GM19240 (cell line): ENCODE measurements at regions not wholly inside any gene's neighbourhood (a gene's known extent, or its start where the extent isn't known, plus 50 kb on each side); places are given as distances from the start of the nearest gene placed in this dataset.

ENCODE experiments used
- DNase-seq: peaks from one replicate; pipeline ENCODE4 v3.0.0; 2011; ENCODE audit warnings: low spot score; ENCODE audit not compliant: insufficient read length

- no peak for DNase-seq
Observed at GRCh38 chr16:59743504-59743903, 1009.4 kb upstream of the GOT2 start.

- no peak for DNase-seq
Observed at GRCh38 chr16:59740858-59741257, 1006.7 kb upstream of the GOT2 start.

GRCh38 chr16:59737274-59737673 is 1003.2 kb upstream of the GOT2 start:
- no peak for DNase-seq

GRCh38 chr16:59733321-59733720 is 999.2 kb upstream of the GOT2 start:
- no peak for DNase-seq

- no peak for DNase-seq
Observed at GRCh38 chr16:59729613-59730012, 995.5 kb upstream of the GOT2 start.

GRCh38 chr16:59719121-59719520 is 985.0 kb upstream of the GOT2 start:
- DNase-seq: no peak

- DNase-seq: no peak
Observed at GRCh38 chr16:59707436-59708226, 973.5 kb upstream of the GOT2 start.

- no peak for DNase-seq
Observed at GRCh38 chr16:59701963-59702930, 968.1 kb upstream of the GOT2 start.

GRCh38 chr16:59699786-59700185 is 965.7 kb upstream of the GOT2 start:
- DNase-seq: no peak

- DNase-seq: no peak
Observed at GRCh38 chr16:59698346-59699020, 964.4 kb upstream of the GOT2 start.

GRCh38 chr16:59697761-59698160 is 963.6 kb upstream of the GOT2 start:
- DNase-seq: no peak

GRCh38 chr16:59697236-59697635 is 963.1 kb upstream of the GOT2 start:
- DNase-seq: no peak

- no peak for DNase-seq
Observed at GRCh38 chr16:59696495-59696894, 962.4 kb upstream of the GOT2 start.

- DNase-seq: no peak
Observed at GRCh38 chr16:59690216-59690615, 956.1 kb upstream of the GOT2 start.

GRCh38 chr16:59688006-59688405 is 953.9 kb upstream of the GOT2 start:
- DNase-seq: no peak

GRCh38 chr16:59686405-59686804 is 952.3 kb upstream of the GOT2 start:
- no peak for DNase-seq

GRCh38 chr16:59684911-59685310 is 950.8 kb upstream of the GOT2 start:
- DNase-seq: no peak

- no peak for DNase-seq
Observed at GRCh38 chr16:59683709-59684108, 949.6 kb upstream of the GOT2 start.

GRCh38 chr16:59665618-59666220 is 931.6 kb upstream of the GOT2 start:
- no peak for DNase-seq

GRCh38 chr16:59658572-59658971 is 924.5 kb upstream of the GOT2 start:
- DNase-seq: no peak

- DNase-seq: no peak
Observed at GRCh38 chr16:59655031-59655430, 920.9 kb upstream of the GOT2 start.
